SK-N-SH (cell line): ENCODE measurements at regions not wholly inside any gene's neighbourhood (a gene's known extent, or its start where the extent isn't known, plus 50 kb on each side); places are given as distances from the start of the nearest gene placed in this dataset.

Experiments
- CTCF ChIA-PET: fragments of 300-600, 350-600 bp; formaldehyde crosslinking; extraction: SDS; loops from one replicate; lab custom pipeline; 2021; lab: Yijun Ruan, JAX
- POLR2A ChIA-PET: fragments of 350-600 bp; sonication (Branson Sonifier 250); formaldehyde crosslinking; extraction: SDS; loops from one replicate; lab custom pipeline; 2020; ENCODE audit warnings: antibody characterized with exemption, inconsistent platforms; lab: Yijun Ruan, JAX
- DNase-seq: peaks from one replicate; pipeline ENCODE4 v3.0.0; 2012
- H2AFZ ChIP-seq: fragments of 200-600 bp; sonication (generic); 2 replicates; pipeline ENCODE4 v1.8.1; 2016; ENCODE audit warnings: antibody characterized with exemption, mild to moderate bottlenecking, low read depth
- H3F3A ChIP-seq: fragments of 200-600 bp; sonication (generic); replicated peaks from 2 replicates; pipeline ENCODE3; 2016; ENCODE audit warnings: antibody characterized with exemption, mild to moderate bottlenecking; ENCODE audit not compliant: insufficient read depth
- H3K27ac ChIP-seq, 2 experiments: fragments of 200-500 bp in 1 of 2; fragments of 200-600 bp in 1 of 2; sonication (Bioruptor generic) in 1 of 2; sonication (generic), shearing (Covaris generic) in 1 of 2; 2 replicates each; pipeline versions ENCODE4 v1.5.1 to v1.6.1; 2014 to 2016; ENCODE audit warnings: low read depth in 2 of 2, inconsistent platforms in 1 of 2, low read length in 1 of 2, mild to moderate bottlenecking in 1 of 2, mixed read lengths in 1 of 2
- H3K27me3 ChIP-seq: fragments of 200-600 bp; sonication (generic), shearing (Covaris generic); 2 replicates; pipeline ENCODE4 v1.6.1; 2016; ENCODE audit warnings: mixed run types; ENCODE audit not compliant: insufficient read depth
- H3K36me3 ChIP-seq, 2 experiments: fragments of 200-500 bp in 1 of 2; fragments of 200-600 bp in 1 of 2; sonication (Bioruptor generic) in 1 of 2; sonication (generic) in 1 of 2; replicated peaks in 1 of 2; 2 replicates each; pipeline versions ENCODE3 to v1.5.1; 2014 to 2016; ENCODE audit warnings: low read length in 1 of 2, mild to moderate bottlenecking in 1 of 2; ENCODE audit not compliant: insufficient read depth in 2 of 2, control insufficient read depth in 1 of 2
- H3K4me1 ChIP-seq, 2 experiments: fragments of 200-500 bp in 1 of 2; fragments of 200-600 bp in 1 of 2; sonication (Bioruptor generic) in 1 of 2; sonication (generic), shearing (Covaris generic) in 1 of 2; 2 replicates each; pipeline versions ENCODE4 v1.5.1 to v1.6.1; 2014 to 2016; ENCODE audit warnings: low read depth in 1 of 2, low read length in 1 of 2, mixed run types in 1 of 2; ENCODE audit not compliant: insufficient read depth in 2 of 2, control insufficient read depth in 1 of 2
- H3K4me2 ChIP-seq: fragments of 200-600 bp; sonication (generic), shearing (Covaris generic); 2 replicates; pipeline ENCODE4 v1.6.1; 2017; ENCODE audit warnings: mixed run types
- H3K4me3 ChIP-seq, 2 experiments: fragments of 200-500 bp in 1 of 2; fragments of 200-600 bp in 1 of 2; sonication (Bioruptor generic) in 1 of 2; sonication (generic), shearing (Covaris generic) in 1 of 2; 2 replicates each; pipeline versions ENCODE4 v1.5.1 to v1.8.1; 2014 to 2016; ENCODE audit warnings: low read depth in 2 of 2, inconsistent platforms in 1 of 2, low read length in 1 of 2, mild to moderate bottlenecking in 1 of 2, mixed read lengths in 1 of 2, moderate library complexity in 1 of 2
- H3K79me2 ChIP-seq: fragments of 200-600 bp; sonication (generic); 2 replicates; pipeline ENCODE4 v1.8.1; 2017; ENCODE audit warnings: mild to moderate bottlenecking; ENCODE audit not compliant: insufficient read depth
- H3K9ac ChIP-seq: fragments of 200-600 bp; sonication (generic); 2 replicates; pipeline ENCODE4 v1.6.1; 2017; ENCODE audit warnings: mixed run types
- H3K9me2 ChIP-seq: fragments of 200-600 bp; sonication (generic); 2 replicates; pipeline ENCODE4 v1.6.1; 2017; ENCODE audit warnings: mixed run types
- H3K9me3 ChIP-seq: fragments of 200-600 bp; sonication (generic); 2 replicates; pipeline ENCODE4 v1.6.1; 2017; ENCODE audit warnings: mixed run types, mild to moderate bottlenecking, moderate library complexity
- H4K20me1 ChIP-seq: fragments of 200-600 bp; sonication (generic); 2 replicates; pipeline ENCODE4 v1.6.1; 2017; ENCODE audit warnings: mild to moderate bottlenecking, mixed run types; ENCODE audit not compliant: insufficient read depth
- ELF1 ChIP-seq: IDR thresholded peaks from 2 replicates; pipeline ENCODE4 v1.4.0; 2012
- EZH2phosphoT487 ChIP-seq: fragments of 200-600 bp; sonication (generic); IDR thresholded peaks from 2 replicates; pipeline ENCODE4 v1.6.1; 2017; ENCODE audit warnings: low read depth, mixed run types, mild to moderate bottlenecking, antibody characterized with exemption, moderate library complexity, borderline replicate concordance
- FOXM1 ChIP-seq: IDR thresholded peaks from 2 replicates; pipeline ENCODE4 v1.4.0; 2012; ENCODE audit warnings: low read depth, mild to moderate bottlenecking
- GATA2 ChIP-seq: sonication (generic); formaldehyde crosslinking; IDR thresholded peaks from 2 replicates; pipeline ENCODE4 v1.5.0; 2020; ENCODE audit warnings: mild to moderate bottlenecking, missing genetic modification reagents
- IRF3 ChIP-seq: fragments of 150-350 bp; IDR thresholded peaks from 2 replicates; pipeline ENCODE4 v1.6.1; 2016; ENCODE audit warnings: mild to moderate bottlenecking, low read depth, low read length
- MAX ChIP-seq: IDR thresholded peaks from 2 replicates; pipeline ENCODE4 v1.4.0; 2012; ENCODE audit warnings: low read depth
- MEF2A ChIP-seq: IDR thresholded peaks from 2 replicates; pipeline ENCODE4 v1.4.0; 2012; ENCODE audit warnings: low read depth, borderline replicate concordance
- NRF1 ChIP-seq: IDR thresholded peaks from 2 replicates; pipeline ENCODE4 v1.6.1; 2012; ENCODE audit warnings: low read depth, mild to moderate bottlenecking, low read length
- PBX3 ChIP-seq: IDR thresholded peaks from 2 replicates; pipeline ENCODE4; 2012
- POLR2AphosphoS5 ChIP-seq: IDR thresholded peaks from 2 replicates; pipeline ENCODE4 v1.6.1; 2012; ENCODE audit warnings: low read depth, low read length
- RXRA ChIP-seq: IDR thresholded peaks from 2 replicates; pipeline ENCODE4 v1.4.0; 2012; ENCODE audit warnings: low read depth, mild to moderate bottlenecking, borderline replicate concordance
- SIN3A ChIP-seq: IDR thresholded peaks from 2 replicates; pipeline ENCODE4 v1.6.1; 2012; ENCODE audit warnings: low read depth, mild to moderate bottlenecking, low read length, moderate library complexity, borderline replicate concordance
- SMC3 ChIP-seq: IDR thresholded peaks from 2 replicates; pipeline ENCODE4 v1.6.1; 2012; ENCODE audit warnings: low read depth, low read length, improper control_type of control experiment
- TAF1 ChIP-seq: IDR thresholded peaks from 2 replicates; pipeline ENCODE4 v1.6.1; 2012; ENCODE audit warnings: low read depth, mild to moderate bottlenecking, low read length, moderate library complexity, borderline replicate concordance
- YY1 ChIP-seq: IDR thresholded peaks from 2 replicates; pipeline ENCODE4 v1.4.0; 2012; ENCODE audit warnings: low read depth, mild to moderate bottlenecking
- ZBTB33 ChIP-seq: IDR thresholded peaks from 2 replicates; pipeline ENCODE4 v1.4.0; 2012; ENCODE audit warnings: low read depth, borderline replicate concordance
- WGBS: methylation state at CpG from one replicate; pipeline ENCODE4 v1.1.6; 2017; ENCODE audit warnings: low lambda C conversion rate; 5-methylcytosine and 5-hydroxymethylcytosine counted together

GRCh38 chr4:129415004-129415403 is 319.1 kb downstream of the C4orf33 start (continued):
- TF ChIP-seq MAX (no peak), NRF1 (no peak), GATA2 (CRISPR knock-in tag) (no peak)
- TF ChIP-seq, all 33 proteins: peak for 0

GRCh38 chr4:129420637-129421036 is 324.7 kb downstream of the C4orf33 start:
- Histone ChIP-seq H4K20me1 (no peaks in the 10 kb centered on the region), H3F3A (no peaks in the 10 kb centered on the region), H3K4me1 (no peaks in the 10 kb centered on the region), H2AFZ (no peak overlapping the region), H3K9me2 (no peaks in the 10 kb centered on the region), H3K4me2 (no peak overlapping the region), H3K36me3 (no peaks in the 10 kb centered on the region), H3K4me3 (no peak overlapping the region), H3K9me3 (no peaks in the 10 kb centered on the region), H3K27me3 (no peaks in the 10 kb centered on the region), H3K9ac (no peak overlapping the region), H3K27ac (no peak overlapping the region), H3K79me2 (no peaks in the 10 kb centered on the region)
- no peak for DNase-seq
- whole genome bisulfite sequencing = 8% methylated on average over 1 of the region's 1 CpG
- ChIA-PET CTCF (no interaction called here), POLR2A (no interaction called here)
- TF ChIP-seq FOXM1 (no peak), RXRA (no peak), SIN3A (no peak), MAX (no peak), MEF2A (no peak), IRF3 (no peak), YY1 (no peak), TAF1 (no peak), PBX3 (no peak), SMC3 (no peak), POLR2AphosphoS5 (no peak), ZBTB33 (no peak), EZH2phosphoT487 (no peak), ELF1 (no peak)
